Brain microvascular endothelial cell (primary cell): ENCODE measurements at regions not wholly inside any gene's neighbourhood (a gene's known extent, or its start where the extent isn't known, plus 50 kb on each side); places are given as distances from the start of the nearest gene placed in this dataset.

Experiments
- DNase-seq: peaks from one replicate; pipeline ENCODE4 v3.0.0-alpha.2; 2020
- H3K27ac ChIP-seq: fragments of 250-450 bp; sonication (Bioruptor Pico); 2 replicates; pipeline ENCODE4 v1.5.1; 2020; ENCODE audit warnings: mild to moderate bottlenecking, moderate library complexity
- H3K27me3 ChIP-seq: fragments of 250-450 bp; sonication (Bioruptor Pico); replicated peaks from 2 replicates; pipeline ENCODE4 v1.5.1; 2020; ENCODE audit warnings: mild to moderate bottlenecking
- H3K36me3 ChIP-seq: fragments of 250-450 bp; sonication (Bioruptor Pico); replicated peaks from 2 replicates; pipeline ENCODE4 v1.5.1; 2020; ENCODE audit warnings: mild to moderate bottlenecking
- H3K4me3 ChIP-seq: 2 replicates; pipeline ENCODE4 v1.5.1; 2011; ENCODE audit warnings: low read depth, mild to moderate bottlenecking, control low read depth, low read length, moderate library complexity
- in situ Hi-C: cut with HindIII; loops from 2 replicates; pipeline ENCODE4 v1.10.0; 2017; ENCODE audit warnings: low sequenced_read_pairs, low pct_ligation_motif_present
- TF ChIP-seq, protein P1 (sequence below): IDR thresholded peaks from 2 replicates; pipeline ENCODE4 v1.5.1; 2011; ENCODE audit warnings: low read depth, mild to moderate bottlenecking, moderate library complexity, low read length, control low read depth, inconsistent platforms; ENCODE audit errors: missing control alignments

DNA sequence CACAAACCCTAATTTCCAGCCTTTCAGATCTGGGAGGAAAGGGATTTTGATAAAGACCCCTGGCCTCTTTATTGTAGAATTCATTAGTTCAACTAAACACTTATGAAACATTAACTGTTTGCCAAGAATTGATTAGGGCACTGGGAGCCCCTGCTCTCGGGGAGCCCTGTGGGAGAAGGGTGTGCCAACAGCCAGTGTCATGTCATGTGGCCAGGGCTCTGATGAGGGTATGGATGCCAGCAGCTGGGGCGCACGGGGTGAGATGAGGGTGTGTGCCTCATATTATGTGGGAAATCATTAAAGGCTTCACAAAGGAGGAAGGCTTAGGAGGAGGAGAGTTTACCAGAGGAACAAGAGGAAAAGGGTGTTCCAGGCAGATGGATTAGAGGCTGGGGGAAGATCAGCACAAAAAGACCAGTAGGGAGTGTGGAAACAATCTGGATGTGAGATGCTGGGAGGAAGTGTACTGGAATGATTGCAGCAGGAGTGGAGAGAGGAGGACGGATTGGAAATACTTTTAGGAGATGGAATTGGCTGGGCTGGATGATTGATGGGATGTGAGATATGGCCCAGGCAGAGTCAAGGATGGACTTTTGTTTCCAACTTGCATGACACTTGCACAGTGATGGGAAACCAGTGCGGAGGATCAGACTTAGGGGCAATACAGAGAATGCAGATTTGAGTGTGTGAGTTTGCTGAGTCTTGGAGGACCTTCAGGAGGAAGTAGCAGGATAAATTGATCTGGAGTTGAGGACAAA lies 137.8 kb downstream of the CSNK2A3 start:
- in situ Hi-C loops = no loop called here
- TF ChIP-seq, protein P1, sequence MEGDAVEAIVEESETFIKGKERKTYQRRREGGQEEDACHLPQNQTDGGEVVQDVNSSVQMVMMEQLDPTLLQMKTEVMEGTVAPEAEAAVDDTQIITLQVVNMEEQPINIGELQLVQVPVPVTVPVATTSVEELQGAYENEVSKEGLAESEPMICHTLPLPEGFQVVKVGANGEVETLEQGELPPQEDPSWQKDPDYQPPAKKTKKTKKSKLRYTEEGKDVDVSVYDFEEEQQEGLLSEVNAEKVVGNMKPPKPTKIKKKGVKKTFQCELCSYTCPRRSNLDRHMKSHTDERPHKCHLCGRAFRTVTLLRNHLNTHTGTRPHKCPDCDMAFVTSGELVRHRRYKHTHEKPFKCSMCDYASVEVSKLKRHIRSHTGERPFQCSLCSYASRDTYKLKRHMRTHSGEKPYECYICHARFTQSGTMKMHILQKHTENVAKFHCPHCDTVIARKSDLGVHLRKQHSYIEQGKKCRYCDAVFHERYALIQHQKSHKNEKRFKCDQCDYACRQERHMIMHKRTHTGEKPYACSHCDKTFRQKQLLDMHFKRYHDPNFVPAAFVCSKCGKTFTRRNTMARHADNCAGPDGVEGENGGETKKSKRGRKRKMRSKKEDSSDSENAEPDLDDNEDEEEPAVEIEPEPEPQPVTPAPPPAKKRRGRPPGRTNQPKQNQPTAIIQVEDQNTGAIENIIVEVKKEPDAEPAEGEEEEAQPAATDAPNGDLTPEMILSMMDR = no peak
- no peaks in the 10 kb centered on the region for H3K27me3 ChIP-seq

DNA sequence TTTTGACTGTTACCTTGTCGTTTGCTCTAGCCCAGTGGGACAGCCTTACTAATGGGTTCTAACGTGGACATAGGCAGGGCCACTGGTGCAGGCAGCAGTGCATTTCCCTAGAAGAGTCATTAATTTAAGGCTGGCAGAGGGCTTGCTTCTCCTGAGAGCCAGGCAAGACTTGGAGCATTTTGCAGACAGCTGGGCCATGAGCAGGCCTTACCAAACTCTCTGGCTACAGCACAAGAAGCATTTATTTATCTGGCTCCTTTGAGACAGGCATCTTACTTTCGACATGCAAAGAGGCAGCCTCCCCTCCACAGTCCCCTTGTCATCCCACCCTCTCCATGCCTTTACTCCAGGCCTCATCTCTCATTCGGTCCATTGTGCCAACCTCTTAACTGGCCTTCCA lies 139.9 kb downstream of the CSNK2A3 start:
- Histone ChIP-seq H3K36me3 (no peaks in the 10 kb centered on the region), H3K27ac (no peak overlapping the region), H3K4me3 (no peak overlapping the region), H3K27me3 (no peaks in the 10 kb centered on the region)
- DNase-seq = no peak
- TF ChIP-seq, protein P1 = no peak
- in situ Hi-C loops = no loop called here

More for the DNA sequence above, 137.8 kb downstream of the CSNK2A3 start:
- Histone ChIP-seq H3K36me3 (no peaks in the 10 kb centered on the region), H3K4me3 (no peak overlapping the region), H3K27ac (no peak overlapping the region)
- no peak for DNase-seq

DNA sequence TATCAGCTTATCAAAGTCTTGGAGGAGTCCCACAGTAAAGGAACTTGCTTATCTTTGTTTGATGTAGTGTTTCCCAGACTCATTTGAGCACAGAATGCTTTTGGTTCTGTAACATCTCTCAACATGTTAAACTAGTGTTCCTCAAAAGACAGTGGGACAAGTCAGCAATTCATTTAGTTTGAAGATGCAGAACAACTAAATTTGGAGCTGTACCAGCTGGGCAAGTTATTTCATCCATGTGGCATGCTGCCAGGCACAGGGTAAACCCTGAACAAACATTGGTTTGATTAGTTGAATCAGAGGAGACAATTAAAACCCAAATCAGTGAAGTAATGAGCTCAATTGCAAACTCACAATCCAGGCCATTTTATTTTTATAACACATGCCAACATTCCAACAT lies 141.2 kb downstream of the CSNK2A3 start:
- Histone ChIP-seq H3K4me3 (no peak overlapping the region), H3K27ac (no peak overlapping the region), H3K36me3 (no peaks in the 10 kb centered on the region), H3K27me3 (no peaks in the 10 kb centered on the region)
- TF ChIP-seq, protein P1 = no peak
- DNase-seq = no peak
- in situ Hi-C loops = no loop called here

DNA sequence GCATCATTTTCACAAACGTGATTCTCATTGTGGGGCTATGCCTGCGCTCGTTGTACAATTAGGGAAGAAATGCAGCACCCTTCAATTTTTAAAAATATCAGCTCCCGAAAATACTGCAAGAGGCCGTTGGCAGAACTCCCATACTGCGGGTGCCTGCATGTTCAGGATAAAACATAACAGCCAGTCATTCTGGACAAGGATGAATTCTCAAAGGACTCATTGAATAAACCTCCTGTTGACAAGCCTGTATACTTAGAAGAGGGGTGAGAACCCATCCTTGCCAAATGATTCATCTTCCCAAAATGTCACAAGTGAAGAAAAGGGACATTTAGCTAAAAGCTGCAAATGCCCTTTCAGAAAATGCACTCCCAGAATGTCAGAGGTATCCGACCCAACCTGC lies 141.9 kb downstream of the CSNK2A3 start:
- Histone ChIP-seq H3K27ac (no peak overlapping the region), H3K27me3 (no peaks in the 10 kb centered on the region), H3K36me3 (no peaks in the 10 kb centered on the region), H3K4me3 (no peak overlapping the region)
- in situ Hi-C loops = no loop called here
- TF ChIP-seq, protein P1 = no peak
- DNase-seq = no peak

DNA sequence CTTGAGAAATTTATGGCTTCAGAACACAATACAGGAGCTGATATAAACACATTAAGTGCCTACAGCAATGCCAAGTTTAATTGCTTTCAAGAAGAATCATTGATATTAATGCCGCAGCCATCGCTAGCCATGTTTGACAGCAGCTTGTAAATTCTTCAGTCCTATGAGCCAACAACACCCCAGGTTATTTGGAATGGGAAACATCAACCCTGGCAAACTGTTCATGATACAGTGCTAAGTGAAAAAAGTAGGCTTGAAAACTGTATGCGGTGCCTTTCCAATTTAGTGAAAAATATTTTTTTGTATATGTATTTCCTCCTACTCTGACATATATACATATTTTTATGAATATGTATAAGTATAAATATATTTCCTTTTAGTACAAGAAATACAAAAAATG lies 142.6 kb downstream of the CSNK2A3 start:
- in situ Hi-C loops = no loop called here
- no peak overlapping the region for H3K4me3 ChIP-seq
- TF ChIP-seq, protein P1 = no peak
- no peaks in the 10 kb centered on the region for H3K36me3 ChIP-seq
- DNase-seq = no peak
- no peaks in the 10 kb centered on the region for H3K27me3 ChIP-seq
- no peak overlapping the region for H3K27ac ChIP-seq

DNA sequence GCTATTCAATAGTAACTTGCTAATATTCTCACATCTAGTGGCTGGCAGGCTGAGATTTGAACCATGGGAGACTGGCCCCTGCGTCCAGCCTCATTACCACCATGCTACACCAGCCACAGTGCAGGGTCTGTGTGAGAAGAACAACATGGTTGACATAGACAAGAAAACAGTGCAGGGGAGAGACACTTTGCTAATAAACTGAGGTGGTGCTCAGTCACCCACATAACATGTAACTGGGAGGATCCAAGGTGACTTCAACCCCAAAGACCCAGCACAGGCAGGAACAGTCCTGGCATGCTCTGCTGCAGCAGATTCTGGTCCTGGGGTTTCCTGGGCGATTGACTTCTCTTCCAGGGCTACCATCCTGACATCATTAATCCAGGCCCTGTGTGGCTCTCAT lies 143.1 kb downstream of the CSNK2A3 start:
- no peak overlapping the region for H3K27ac ChIP-seq
- in situ Hi-C loops = no loop called here
- TF ChIP-seq, protein P1 = no peak
- no peak overlapping the region for H3K4me3 ChIP-seq
- H3K27me3 ChIP-seq = no peaks in the 10 kb centered on the region
- DNase-seq = no peak
- H3K36me3 ChIP-seq = no peaks in the 10 kb centered on the region
